GM12891 (cell line): ENCODE measurements at regions not wholly inside any gene's neighbourhood (a gene's known extent, or its start where the extent isn't known, plus 50 kb on each side); places are given as distances from the start of the nearest gene placed in this dataset.

ENCODE experiments used
- POLR2A ChIP-seq: IDR thresholded peaks from 2 replicates; pipeline ENCODE4 v1.6.1; 2011; ENCODE audit warnings: low read depth, low read length, control low read depth
- POLR2AphosphoS5 ChIP-seq: IDR thresholded peaks from 2 replicates; pipeline ENCODE4 v1.6.1; 2011; ENCODE audit warnings: low read depth, low read length, control low read depth
- TAF1 ChIP-seq: IDR thresholded peaks from 2 replicates; pipeline ENCODE4 v1.6.1; 2011; ENCODE audit warnings: low read depth, low read length, control low read depth

DNA sequence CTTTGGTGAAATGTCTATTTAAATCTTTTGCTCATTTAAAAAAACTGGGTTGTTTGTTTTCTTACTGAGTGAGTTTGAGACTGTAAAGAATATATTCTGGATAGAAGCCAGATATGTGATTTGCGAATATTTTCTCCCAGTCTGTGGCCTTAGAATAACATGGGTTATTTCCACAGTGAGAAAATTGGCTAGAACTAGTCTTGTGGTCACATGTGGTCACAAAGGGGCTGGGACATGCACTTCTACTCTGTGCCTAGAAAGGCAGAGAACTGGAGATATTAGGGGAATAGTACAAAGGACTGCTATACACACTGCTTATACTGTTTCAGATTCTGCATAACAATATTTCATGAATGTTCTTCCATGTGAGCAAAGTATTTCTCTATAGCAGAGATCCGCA is 79.9 kb upstream of the RGMA start:
- TF ChIP-seq TAF1, result no peak
- TF ChIP-seq POLR2A, result no peak
- TF ChIP-seq POLR2AphosphoS5, result no peak
